AG09319 (cell line): ENCODE measurements at regions not wholly inside any gene's neighbourhood (a gene's known extent, or its start where the extent isn't known, plus 50 kb on each side); places are given as distances from the start of the nearest gene placed in this dataset.

Experiments
- DNase-seq: peaks from one replicate; pipeline ENCODE4 v3.0.0-alpha.2; 2010; ENCODE audit warnings: low read depth; ENCODE audit errors: extremely low read depth
- CTCF ChIP-seq: IDR thresholded peaks from 2 replicates; pipeline ENCODE4 v1.5.1; 2011; ENCODE audit warnings: low read depth, mild to moderate bottlenecking, inconsistent platforms, low read length, moderate library complexity

DNA sequence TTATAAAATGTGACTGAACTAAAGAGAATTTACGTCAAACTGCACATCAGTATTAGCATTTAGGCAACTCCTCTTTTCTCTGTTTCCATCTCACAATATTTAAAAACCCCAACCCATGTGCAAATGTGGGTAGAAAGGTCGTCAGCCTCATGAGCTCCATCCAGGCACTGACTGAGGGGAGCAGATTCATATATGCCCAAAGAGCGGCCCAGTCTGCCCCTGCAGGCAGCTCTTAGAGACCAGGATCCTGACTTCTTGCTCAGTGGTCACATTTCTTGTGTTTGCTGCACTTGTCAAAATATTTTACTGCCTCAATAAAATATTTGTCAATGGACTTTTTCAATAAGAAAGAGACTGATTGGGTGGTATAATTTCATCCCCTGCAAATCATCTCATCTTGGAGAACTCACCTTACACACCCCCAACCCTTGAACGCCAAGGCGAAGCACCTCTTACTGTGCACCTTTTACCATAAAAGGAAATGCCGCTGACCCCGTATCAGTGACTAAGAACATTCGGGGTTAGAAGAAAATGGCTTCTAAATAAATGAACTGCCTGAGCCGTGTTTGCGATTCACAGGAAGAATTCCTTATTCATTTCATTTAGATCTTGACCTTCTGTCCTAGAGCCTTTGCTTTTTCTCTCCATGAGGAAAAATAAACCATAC, 418.8 kb downstream of the BCL11B start:
- DNase-seq = no peak
- TF ChIP-seq CTCF = no peak

DNA sequence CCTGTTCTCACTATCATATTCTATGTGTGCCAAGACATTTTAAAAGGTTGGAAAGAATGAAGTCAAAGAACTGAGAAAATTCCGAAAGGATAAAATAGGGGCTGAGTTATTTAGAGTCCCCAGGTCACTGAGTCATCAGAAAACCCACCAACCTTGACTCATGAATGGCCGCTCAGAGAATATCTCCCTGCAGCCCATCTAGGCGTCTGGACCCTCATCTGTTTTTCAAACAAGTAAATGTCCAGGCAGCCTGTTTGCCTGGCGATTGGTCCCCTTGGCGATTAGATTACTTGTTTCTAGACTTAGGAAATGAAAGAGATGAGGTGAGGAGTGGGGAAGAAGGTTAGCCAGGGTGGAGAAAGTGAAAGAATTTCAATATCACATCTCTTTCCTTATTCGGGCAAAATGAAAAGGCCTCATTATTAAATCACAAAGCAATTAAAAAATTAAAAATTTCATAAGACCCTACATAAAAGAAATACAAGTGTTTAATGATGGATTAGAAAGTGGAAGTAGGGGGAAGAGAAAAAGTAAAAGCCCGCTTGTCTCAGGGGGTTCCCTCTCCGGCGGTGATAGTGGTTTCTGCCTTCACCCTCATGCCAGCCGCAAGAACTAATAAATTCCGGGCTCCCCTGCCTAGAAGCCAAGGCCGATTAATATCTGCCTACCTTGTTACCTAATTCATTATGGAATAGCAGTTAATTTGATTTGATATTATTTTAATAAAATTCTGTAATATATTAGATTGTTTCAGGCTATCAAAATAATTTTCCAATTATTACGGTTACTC, 415.9 kb downstream of the BCL11B start:
- DNase-seq = no peak
- no peak for TF ChIP-seq CTCF

GRCh38 chr14:98858158-98858557, 413.8 kb downstream of the BCL11B start:
- no peak for TF ChIP-seq CTCF
- no peak for DNase-seq

DNA sequence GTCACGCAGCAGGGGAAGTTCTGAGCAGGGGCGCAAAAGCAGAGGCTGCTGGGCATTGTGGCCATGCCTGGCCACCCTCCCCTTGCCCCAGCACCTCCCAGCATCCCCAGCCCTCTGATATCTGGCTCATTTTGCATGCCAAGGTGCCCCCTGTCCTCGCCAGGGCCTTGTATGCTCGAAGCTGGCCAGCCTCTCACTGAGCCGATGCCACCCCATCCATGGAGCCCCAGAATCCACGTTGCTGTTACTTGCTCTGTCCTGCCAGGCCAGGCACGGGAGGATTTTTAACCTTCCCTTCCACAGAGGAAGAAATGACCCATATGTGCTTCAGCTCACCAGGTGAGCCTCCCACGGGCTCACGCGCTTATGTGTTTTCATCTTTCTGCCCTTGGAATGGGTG, 413.4 kb downstream of the BCL11B start:
- DNase-seq = no peak
- no peak for TF ChIP-seq CTCF

GRCh38 chr14:98859301-98859700, 412.7 kb downstream of the BCL11B start:
- no peak for TF ChIP-seq CTCF
- no peak for DNase-seq

GRCh38 chr14:98864211-98864610, 407.8 kb downstream of the BCL11B start:
- no peak for TF ChIP-seq CTCF
- DNase-seq = no peak

GRCh38 chr14:98867146-98867545, 404.9 kb downstream of the BCL11B start:
- DNase-seq = no peak
- no peak for TF ChIP-seq CTCF
